Globus pallidus (tissue), 1 donor: ENCODE measurements at regions not wholly inside any gene's neighbourhood (a gene's known extent, or its start where the extent isn't known, plus 50 kb on each side); places are given as distances from the start of the nearest gene placed in this dataset.

ENCODE experiments used
- DNase-seq: peaks from one replicate; pipeline ENCODE4 v3.0.0-alpha.2; 2015; ENCODE audit warnings: low spot score

- DNase-seq = no peak
These were observed 63.3 kb upstream of the CCDC160 start for GRCh38 chrX:134173541-134174272.

DNA sequence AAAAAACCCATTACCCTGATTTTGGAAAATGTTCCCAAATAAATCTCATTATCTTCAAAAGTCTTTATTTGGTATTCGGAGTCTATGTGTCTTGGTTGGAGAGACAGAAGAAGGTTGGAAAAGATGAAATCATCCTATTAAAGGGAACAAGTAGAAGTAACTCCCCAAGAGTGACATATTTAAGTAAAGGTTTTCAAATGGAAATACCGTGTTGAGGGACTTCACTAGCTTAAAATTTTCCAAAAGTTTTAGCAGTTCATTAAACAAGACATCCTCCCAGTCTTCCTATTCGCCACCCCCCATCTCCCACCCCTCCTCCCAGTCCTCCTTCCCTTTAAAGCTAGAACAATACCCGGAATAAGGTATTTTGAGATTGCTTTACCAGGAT, 62.7 kb upstream of the CCDC160 start:
- DNase-seq = no peak

- no peak for DNase-seq
These were observed 62.1 kb upstream of the CCDC160 start for GRCh38 chrX:134174859-134175258.

DNA sequence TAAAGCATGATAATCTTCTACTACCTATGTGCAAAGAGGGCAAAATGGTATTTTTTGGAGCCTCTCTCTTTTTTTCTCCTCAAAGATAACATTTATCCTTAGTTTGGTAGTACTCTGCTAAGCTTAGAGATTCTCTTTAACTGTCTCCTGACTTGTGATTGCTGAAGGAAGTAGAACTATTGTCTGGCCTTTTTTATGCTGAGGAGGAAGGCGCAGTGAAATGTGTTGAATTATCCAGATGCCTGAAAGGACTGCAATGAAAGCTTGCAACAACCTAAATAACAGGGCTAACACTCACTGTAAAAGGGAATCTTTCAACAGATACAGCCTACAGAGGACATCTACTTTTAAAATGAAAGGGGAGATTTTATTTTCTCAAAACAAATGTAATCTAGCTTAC, 59.5 kb upstream of the CCDC160 start:
- DNase-seq = no peak

DNA sequence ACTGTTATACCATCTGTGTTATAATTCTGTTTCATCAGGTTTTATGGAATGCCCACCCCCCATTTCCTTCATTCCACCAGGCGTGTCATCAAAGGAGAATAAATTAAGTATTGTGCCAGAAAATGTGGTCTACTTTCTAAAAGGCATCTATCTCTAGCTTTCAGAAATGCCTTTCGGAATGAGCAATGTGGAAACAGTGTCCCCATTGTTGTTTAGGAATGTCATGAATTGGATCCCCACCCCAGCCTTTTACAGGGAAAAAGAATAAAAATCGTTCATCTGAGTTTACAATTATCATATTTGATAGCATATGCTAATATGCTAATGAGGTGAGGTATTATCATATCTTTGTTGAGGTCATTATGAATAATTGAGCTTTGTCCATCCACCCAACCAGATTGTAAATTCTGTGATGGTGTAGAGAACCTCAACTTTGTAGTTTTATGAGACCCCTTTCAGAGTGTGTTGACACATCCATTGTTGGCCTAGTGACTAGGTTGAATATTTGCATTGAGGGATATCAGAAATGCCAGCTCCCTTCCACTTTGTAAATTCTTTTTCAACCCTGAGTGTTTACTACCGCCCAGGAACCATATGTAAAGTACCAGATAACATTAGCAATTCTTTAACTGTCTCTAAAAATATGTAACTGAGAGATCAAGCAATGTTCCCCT, 56.2 kb upstream of the CCDC160 start:
- DNase-seq = no peak

DNA sequence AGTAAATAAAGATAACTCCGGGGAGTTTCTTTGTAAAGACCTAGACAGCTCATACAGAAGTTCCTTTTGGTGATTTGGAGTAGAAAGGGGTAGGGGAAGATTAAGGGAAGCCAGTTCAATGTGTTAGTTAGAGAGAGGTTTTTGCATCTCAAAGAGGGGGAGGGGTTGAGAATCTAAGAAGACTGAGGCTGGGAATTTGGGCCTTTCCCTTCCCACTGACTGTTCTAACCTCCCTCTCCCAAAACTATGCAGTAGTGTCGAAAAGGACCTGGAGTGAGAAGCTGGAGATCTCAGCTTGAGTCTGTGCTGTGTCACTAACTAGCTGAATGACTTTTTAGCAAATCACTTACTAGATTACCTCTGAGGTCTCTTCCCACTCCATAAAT, 55.7 kb upstream of the CCDC160 start:
- DNase-seq = no peak

DNA sequence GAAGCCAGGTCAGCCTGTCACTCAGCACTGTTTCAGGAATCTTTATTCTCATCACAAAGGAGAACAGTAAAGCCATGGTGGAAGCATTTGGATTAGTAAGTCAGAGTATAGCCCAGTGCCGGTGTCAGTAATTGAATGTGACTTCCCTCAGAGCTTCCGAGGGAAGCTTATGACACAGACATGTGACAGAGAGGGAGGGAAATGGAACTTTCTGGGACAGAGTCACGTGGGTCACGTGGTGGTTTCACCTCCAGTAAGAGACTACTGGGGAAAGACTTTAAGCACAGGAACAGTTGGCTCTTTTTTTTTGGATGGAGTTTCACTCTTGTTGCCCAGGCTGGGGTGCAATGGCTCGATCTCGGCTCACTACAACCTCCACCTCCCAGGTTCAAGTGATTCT, 53.3 kb upstream of the CCDC160 start:
- DNase-seq = no peak

DNA sequence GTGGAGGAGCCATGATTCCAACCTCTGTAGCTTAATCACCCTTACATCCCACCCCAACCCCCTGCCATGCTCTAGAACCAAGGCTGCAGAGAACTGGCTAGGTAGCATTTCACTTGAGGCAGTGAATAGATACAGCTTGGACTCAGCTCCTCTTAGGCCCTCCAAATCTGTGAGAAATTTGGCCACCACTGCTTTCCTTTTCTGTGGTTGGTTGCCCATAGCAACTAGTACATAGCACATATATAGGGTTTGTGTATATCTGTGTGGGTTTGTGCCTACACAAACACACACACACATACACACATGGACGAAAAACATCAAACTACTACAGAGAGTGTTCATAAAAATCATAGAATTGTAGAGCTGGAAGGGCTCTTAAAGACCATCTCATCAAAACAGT, 52.0 kb upstream of the CCDC160 start:
- no peak for DNase-seq

DNA sequence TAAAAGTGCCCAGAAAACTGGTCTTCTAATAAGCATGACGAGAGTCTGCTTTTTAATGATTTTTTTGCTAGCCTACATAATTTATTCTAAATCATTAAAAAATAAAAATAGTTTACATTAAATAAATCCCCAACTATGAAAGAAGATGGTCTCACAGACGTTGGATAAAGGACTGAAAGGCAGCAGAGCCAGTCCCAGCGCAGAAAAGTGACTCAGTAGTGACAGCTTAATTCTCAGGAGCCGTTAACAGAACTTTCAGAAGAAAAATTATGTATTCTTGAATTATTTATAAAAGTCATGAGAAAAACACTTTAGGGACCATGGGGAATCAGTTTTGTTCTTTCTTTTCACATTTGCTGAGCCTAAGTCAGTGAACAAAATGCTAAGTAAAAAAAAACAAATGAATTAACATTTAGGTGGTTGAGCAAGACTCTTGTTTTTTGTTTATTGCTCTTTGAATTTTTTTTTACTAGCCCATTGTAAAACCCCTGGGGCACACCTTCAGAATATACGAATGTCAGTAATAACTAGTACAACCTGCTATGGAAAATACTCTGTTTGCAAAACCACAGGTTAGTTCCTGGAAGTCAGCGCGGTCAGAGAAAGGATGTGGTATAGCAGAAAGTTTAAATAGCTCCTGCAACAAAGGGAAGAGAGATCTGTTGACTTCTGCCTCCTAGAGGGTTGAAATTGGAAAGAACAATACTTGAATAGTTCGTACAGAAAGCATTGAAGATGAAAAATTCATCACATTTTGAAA, 50.4 kb upstream of the CCDC160 start:
- DNase-seq = no peak
